HL-60 (cell line): ENCODE measurements at regions not wholly inside any gene's neighbourhood (a gene's known extent, or its start where the extent isn't known, plus 50 kb on each side); places are given as distances from the start of the nearest gene placed in this dataset.

Experiments used
- DNase-seq, 2 experiments: peaks; one replicate each; pipeline ENCODE4 v3.0.0-alpha.2; 2010 to 2020; ENCODE audit warnings: low read depth in 1 of 2, low spot score in 1 of 2
- H3K27ac ChIP-seq: fragments of 250-450 bp; sonication (Bioruptor Pico); replicated peaks from 2 replicates; pipeline ENCODE4 v1.5.1; 2020; ENCODE audit warnings: mild to moderate bottlenecking, moderate library complexity
- H3K27me3 ChIP-seq: fragments of 250-450 bp; sonication (Bioruptor Pico); 2 replicates; pipeline ENCODE4 v1.5.1; 2021; ENCODE audit warnings: mild to moderate bottlenecking, moderate library complexity; ENCODE audit not compliant: insufficient read depth, poor library complexity, severe bottlenecking
- H3K4me3 ChIP-seq: replicated peaks from 2 replicates; pipeline ENCODE4 v1.5.1; 2011; ENCODE audit warnings: mild to moderate bottlenecking, control low read depth, low read length; ENCODE audit not compliant: insufficient read depth
- CTCF ChIP-seq: IDR thresholded peaks from one replicate; pipeline ENCODE4 v1.5.1; 2011; ENCODE audit warnings: low read length, control low read depth, inconsistent platforms; ENCODE audit not compliant: insufficient read depth
- GABPA ChIP-seq: IDR thresholded peaks from 2 replicates; pipeline ENCODE4 v1.6.1; 2012; ENCODE audit warnings: low read depth
- POLR2AphosphoS5 ChIP-seq: IDR thresholded peaks from 2 replicates; pipeline ENCODE4 v1.6.1; 2012; ENCODE audit warnings: low read depth
- REST ChIP-seq: IDR thresholded peaks from 2 replicates; pipeline ENCODE4 v1.6.1; 2012; ENCODE audit warnings: low read depth; ENCODE audit not compliant: insufficient replicate concordance
- SPI1 ChIP-seq: IDR thresholded peaks from 2 replicates; pipeline ENCODE4 v1.6.1; 2012; ENCODE audit warnings: low read depth, mild to moderate bottlenecking, borderline replicate concordance

- no peak for DNase-seq
- Histone ChIP-seq H3K27ac (no peak overlapping the region), H3K4me3 (no peak overlapping the region), H3K27me3 (no peaks in the 10 kb centered on the region)
- TF ChIP-seq REST (no peak), CTCF (no peak)
Observed at GRCh38 chr15:77838595-77838994, 205.9 kb upstream of the LINGO1 start.

- no peak overlapping the region for H3K4me3 ChIP-seq
- DNase-seq: no peak
- TF ChIP-seq REST (no peak), POLR2AphosphoS5 (no peak), CTCF (no peak), GABPA (no peak), SPI1 (no peak)
- no peak overlapping the region for H3K27ac ChIP-seq
- H3K27me3 ChIP-seq: no peaks in the 10 kb centered on the region
Observed at GRCh38 chr15:77838061-77838460, 205.3 kb upstream of the LINGO1 start.

- Histone ChIP-seq H3K27ac (no peak overlapping the region), H3K27me3 (no peaks in the 10 kb centered on the region), H3K4me3 (no peak overlapping the region)
- DNase-seq: no peak
- TF ChIP-seq CTCF: no peak
- TF ChIP-seq GABPA: no peak
- no peak for TF ChIP-seq REST
- no peak for TF ChIP-seq SPI1
- TF ChIP-seq POLR2AphosphoS5: no peak
Observed at GRCh38 chr15:77837649-77838025, 204.9 kb upstream of the LINGO1 start.
